ENCODE measurements at regions not wholly inside any gene's neighbourhood (a gene's known extent, or its start where the extent isn't known, plus 50 kb on each side); places are given as distances from the start of the nearest gene placed in this dataset.

DNA sequence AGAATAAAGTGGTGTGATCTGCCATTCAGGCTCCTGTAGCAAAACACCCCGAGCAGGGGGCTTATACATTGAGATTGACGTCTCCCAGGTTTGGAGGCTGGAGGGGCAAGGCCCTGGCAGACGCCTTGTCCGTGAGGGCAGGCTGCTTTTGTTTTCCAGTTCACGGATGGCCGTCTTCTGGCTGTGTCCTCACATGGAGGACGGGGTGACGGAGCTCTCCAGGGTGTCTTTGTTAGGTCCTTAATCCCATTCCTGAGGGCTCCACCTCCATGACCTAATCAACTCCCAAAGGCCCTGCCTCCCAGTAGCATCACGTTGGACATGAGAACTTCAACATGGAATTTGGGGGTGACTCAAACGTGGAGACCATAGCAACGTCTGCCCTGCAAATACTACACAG is 147.7 kb downstream of the KIF26A start:
- Histone ChIP-seq H3K4me3 (ENCODE audit: low read length) (no peak overlapping the region), H3K27me3 (ENCODE audit: control insufficient read depth, insufficient read depth, low read length) (no peaks in the 10 kb centered on the region), H3K9me3 (ENCODE audit: control insufficient read depth, insufficient read depth, low read length) (no peaks in the 10 kb centered on the region), H3K36me3 (ENCODE audit: control insufficient read depth, insufficient read depth, low read length) (no peaks in the 10 kb centered on the region), H3K27ac (ENCODE audit: low read length) (no peak overlapping the region), H3K4me1 (ENCODE audit: control insufficient read depth, insufficient read depth, low read length) (peaks cover 11% of the 10 kb centered on the region)
- WGBS (ENCODE audit: insufficient coverage, insufficient read length) = no CpG with 5 or more reads among the region's 11 CpGs
- no peak for DNase-seq (ENCODE audit: low read depth, low spot score)

DNA sequence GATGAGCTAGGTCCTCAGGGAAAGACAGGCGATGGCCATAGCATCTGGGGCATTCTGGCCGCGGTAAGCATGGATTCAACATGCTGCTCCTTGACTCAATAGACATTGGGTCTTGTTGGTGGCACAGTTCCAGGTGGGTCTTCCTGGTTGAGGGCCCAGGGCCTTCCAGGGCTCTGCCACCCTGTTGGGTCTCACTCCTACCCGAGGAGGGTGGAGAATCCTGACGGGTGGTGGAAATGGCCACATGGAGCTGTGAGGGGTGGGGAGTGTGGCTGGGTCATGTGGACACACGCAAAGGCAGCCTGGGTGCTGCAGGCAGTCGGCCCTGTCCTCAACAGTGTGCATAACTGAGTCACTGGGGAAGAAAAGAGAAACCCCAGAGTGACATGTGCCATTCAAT is 148.1 kb downstream of the KIF26A start:
- peaks cover 12% of the 10 kb centered on the region for H3K4me1 ChIP-seq (ENCODE audit: control insufficient read depth, insufficient read depth, low read length)
- DNase-seq (ENCODE audit: low read depth, low spot score) = no peak
- no peak overlapping the region for H3K27ac ChIP-seq (ENCODE audit: low read length)
- no peaks in the 10 kb centered on the region for H3K9me3 ChIP-seq (ENCODE audit: control insufficient read depth, insufficient read depth, low read length)
- no peak overlapping the region for H3K4me3 ChIP-seq (ENCODE audit: low read length)
- H3K36me3 ChIP-seq (ENCODE audit: control insufficient read depth, insufficient read depth, low read length) = no peaks in the 10 kb centered on the region
- no peaks in the 10 kb centered on the region for H3K27me3 ChIP-seq (ENCODE audit: control insufficient read depth, insufficient read depth, low read length)
- WGBS (ENCODE audit: insufficient coverage, insufficient read length) = no CpG with 5 or more reads among the region's 7 CpGs

DNA sequence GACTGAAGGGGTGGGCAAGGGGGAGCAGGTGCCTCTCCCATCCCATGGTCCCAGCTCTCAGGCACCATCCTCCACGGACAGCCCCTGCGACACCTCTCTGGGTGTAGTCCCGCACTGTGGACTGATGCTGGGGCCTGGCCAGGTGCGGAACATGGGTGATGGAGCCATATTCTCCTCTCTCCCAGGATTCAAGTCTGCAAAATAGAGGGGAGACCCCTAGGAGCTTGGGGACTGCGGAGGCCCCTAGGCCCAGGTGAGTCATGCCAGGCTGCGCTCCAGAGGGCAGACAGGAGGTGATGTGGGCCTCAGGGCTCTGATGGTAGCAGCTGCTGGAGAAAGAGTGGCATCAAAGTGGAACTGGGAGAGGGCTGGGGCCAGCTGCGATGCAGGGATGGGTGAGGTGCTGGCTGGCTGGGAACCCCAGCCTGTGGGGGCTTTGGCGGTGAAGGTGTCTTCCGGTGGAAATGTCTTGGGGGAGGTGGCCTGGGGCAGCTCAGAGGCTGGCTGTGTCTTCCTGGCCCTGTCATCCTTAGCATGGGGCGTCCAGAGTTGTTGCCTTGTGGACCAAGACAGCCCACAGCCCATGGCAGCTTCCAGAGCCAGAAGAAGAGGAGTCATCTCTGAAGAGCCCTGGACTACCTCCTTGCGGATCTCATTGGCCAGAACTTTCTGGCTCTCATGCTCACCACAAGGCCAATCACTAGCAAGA is 149.1 kb downstream of the KIF26A start:
- Histone ChIP-seq H3K27ac (ENCODE audit: low read length) (no peak overlapping the region), H3K4me3 (ENCODE audit: low read length) (no peak overlapping the region), H3K36me3 (ENCODE audit: control insufficient read depth, insufficient read depth, low read length) (no peaks in the 10 kb centered on the region), H3K9me3 (ENCODE audit: control insufficient read depth, insufficient read depth, low read length) (no peaks in the 10 kb centered on the region), H3K4me1 (ENCODE audit: control insufficient read depth, insufficient read depth, low read length) (peaks cover 15% of the 10 kb centered on the region), H3K27me3 (ENCODE audit: control insufficient read depth, insufficient read depth, low read length) (no peaks in the 10 kb centered on the region)
- WGBS (ENCODE audit: insufficient coverage, insufficient read length) = no CpG with 5 or more reads among the region's 11 CpGs
- no peak for DNase-seq (ENCODE audit: low read depth, low spot score)

DNA sequence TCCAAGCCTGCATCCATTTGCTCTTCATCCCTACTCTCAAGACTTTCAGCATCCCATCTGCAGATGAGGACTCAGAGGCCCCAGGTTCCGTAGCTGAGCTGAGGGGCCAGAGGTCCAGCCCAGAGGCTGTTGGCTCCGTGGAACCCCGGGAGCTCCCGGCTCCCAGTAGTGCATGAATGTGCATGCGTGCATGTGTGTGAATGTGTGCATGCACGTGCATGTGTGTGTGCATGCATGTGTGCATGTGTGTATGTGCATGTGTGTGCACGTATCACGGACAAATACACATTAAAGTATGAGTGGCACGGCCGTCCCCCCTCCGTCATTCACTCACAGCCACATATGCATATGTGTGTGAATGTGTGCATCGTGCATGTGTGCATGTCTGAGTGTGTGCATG is 149.9 kb downstream of the KIF26A start:
- Histone ChIP-seq H3K27me3 (ENCODE audit: control insufficient read depth, insufficient read depth, low read length) (no peaks in the 10 kb centered on the region), H3K4me3 (ENCODE audit: low read length) (no peak overlapping the region), H3K4me1 (ENCODE audit: control insufficient read depth, insufficient read depth, low read length) (peaks cover 15% of the 10 kb centered on the region), H3K36me3 (ENCODE audit: control insufficient read depth, insufficient read depth, low read length) (no peaks in the 10 kb centered on the region), H3K27ac (ENCODE audit: low read length) (no peak overlapping the region), H3K9me3 (ENCODE audit: control insufficient read depth, insufficient read depth, low read length) (no peaks in the 10 kb centered on the region)
- WGBS (ENCODE audit: insufficient coverage, insufficient read length) = no CpG with 5 or more reads among the region's 12 CpGs
- no peak for DNase-seq (ENCODE audit: low read depth, low spot score)

DNA sequence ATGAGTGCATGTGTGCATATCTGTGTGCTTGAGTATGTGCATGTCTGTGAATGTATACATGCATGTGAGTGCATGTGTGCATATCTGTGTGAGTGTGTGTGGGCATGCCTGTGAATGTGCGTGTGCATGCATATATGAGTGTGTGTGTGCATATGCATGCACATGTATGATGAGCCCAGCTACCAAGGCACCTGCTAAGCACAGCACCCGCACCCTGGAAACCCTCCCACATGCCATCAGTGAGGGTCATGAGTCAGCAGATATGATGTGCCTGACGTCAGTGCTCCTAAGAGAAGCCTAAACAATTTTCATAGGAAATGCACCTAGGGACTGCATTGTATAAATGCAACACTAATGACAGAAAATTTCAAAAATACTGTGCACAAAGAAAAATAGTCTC is 151.1 kb downstream of the KIF26A start:
- no peak for DNase-seq (ENCODE audit: low read depth, low spot score)
- Histone ChIP-seq H3K4me1 (ENCODE audit: control insufficient read depth, insufficient read depth, low read length) (peaks cover 13% of the 10 kb centered on the region), H3K4me3 (ENCODE audit: low read length) (no peak overlapping the region), H3K27ac (ENCODE audit: low read length) (no peak overlapping the region), H3K27me3 (ENCODE audit: control insufficient read depth, insufficient read depth, low read length) (no peaks in the 10 kb centered on the region), H3K36me3 (ENCODE audit: control insufficient read depth, insufficient read depth, low read length) (no peaks in the 10 kb centered on the region), H3K9me3 (ENCODE audit: control insufficient read depth, insufficient read depth, low read length) (no peaks in the 10 kb centered on the region)
- WGBS (ENCODE audit: insufficient coverage, insufficient read length) = no CpG with 5 or more reads among the region's 3 CpGs

DNA sequence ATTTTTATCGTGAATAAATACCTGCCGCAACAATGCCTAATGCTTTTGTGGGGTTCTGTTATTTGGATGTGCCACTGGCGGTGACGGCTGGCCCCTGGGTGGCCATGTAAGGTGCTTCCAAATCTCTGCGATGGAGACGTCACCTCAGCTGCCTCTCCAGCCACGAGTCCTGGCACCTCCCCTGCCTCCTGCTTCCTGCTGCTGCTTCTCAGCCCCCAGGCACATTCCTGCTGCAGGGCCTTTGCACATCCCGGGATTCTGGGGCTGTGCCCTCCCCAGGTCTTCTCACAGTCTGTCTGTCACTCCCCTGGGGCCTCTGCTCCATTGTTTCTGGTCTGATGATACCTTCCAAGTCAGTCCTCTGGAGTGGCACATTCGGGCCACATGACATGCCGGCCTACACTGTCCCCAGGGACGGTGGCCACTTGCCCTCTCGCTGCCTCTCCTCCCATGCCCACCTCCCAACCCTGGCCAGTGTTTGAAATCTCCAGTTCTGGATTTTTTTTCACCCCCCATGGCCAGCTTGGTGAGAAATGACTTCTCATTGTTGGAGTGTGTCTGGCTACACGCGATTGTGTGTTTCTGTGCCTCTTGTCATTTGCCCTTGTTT is 151.8 kb downstream of the KIF26A start:
- Histone ChIP-seq H3K4me1 (ENCODE audit: control insufficient read depth, insufficient read depth, low read length) (peaks cover 13% of the 10 kb centered on the region), H3K36me3 (ENCODE audit: control insufficient read depth, insufficient read depth, low read length) (no peaks in the 10 kb centered on the region), H3K27ac (ENCODE audit: low read length) (no peak overlapping the region), H3K9me3 (ENCODE audit: control insufficient read depth, insufficient read depth, low read length) (no peaks in the 10 kb centered on the region), H3K4me3 (ENCODE audit: low read length) (no peak overlapping the region), H3K27me3 (ENCODE audit: control insufficient read depth, insufficient read depth, low read length) (no peaks in the 10 kb centered on the region)
- WGBS (ENCODE audit: insufficient coverage, insufficient read length) = no CpG with 5 or more reads among the region's 14 CpGs
- no peak for DNase-seq (ENCODE audit: low read depth, low spot score)

DNA sequence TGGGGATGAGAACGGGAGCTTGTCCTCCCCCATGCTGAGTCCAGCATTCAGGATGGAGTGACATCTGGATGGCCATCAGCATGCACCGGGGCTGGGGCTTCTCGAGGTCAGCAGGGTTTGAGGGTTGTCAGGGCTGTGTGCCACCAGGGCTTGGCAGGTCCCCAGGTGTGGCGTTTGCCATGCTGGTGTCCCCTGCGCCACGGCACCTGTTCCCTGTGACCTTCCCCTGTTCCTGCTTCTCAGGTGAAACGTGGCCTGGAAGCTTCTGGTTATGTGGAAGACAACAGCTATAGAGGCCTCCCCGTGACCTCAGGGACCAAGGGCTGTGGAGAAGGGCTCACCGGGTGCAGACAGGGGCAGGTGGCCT is 152.4 kb downstream of the KIF26A start:
- WGBS (ENCODE audit: insufficient coverage, insufficient read length) = no CpG with 5 or more reads among the region's 9 CpGs
- Histone ChIP-seq H3K4me1 (ENCODE audit: control insufficient read depth, insufficient read depth, low read length) (peaks cover 13% of the 10 kb centered on the region), H3K27ac (ENCODE audit: low read length) (no peak overlapping the region)

DNA sequence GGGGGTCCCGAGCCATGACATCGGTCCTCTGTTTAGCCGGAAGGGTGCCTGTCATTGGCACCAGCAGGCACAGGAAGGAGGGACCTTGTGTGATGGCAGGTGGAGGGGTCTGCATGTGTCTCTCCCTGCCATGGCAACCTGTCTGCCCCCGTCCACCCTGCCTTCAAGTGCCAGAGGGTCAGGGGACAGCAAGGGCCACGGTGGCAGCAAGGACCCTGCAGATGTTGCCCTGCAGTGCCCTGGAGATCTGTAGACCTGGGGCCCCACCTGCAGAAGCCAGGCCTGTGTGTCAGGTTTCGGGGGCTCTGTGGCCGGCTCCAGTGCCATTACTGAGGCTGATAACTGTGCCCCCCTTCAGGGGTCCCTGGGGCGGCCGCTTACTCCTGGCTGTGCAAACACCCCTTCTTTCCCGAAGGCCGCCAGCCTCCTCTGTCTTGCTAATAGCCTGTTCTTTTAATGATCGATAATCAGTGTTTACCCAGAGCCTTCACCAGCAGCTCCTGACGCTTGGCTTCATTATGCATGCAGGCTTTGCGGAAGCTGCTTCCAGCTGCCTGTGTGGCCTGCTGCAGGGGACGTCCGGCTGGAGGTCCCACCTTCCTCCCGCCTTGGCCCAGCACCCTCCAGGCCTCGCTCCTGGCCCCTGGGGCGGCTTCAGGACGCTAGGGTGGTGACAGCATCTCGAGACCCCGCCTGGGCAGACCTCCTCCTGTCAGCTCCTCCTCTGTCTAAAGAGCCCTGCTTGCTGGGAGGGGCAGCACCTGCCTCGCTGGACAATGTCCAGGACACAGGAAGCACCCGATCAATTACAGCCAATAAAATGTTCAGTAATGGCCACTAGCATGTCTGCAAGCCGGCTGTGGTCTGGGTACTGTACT is 153.0 kb downstream of the KIF26A start:
- peaks cover 13% of the 10 kb centered on the region for H3K4me1 ChIP-seq (ENCODE audit: control insufficient read depth, insufficient read depth, low read length)
- no peaks in the 10 kb centered on the region for H3K36me3 ChIP-seq (ENCODE audit: control insufficient read depth, insufficient read depth, low read length)
- H3K9me3 ChIP-seq (ENCODE audit: control insufficient read depth, insufficient read depth, low read length) = no peaks in the 10 kb centered on the region
- no peaks in the 10 kb centered on the region for H3K27me3 ChIP-seq (ENCODE audit: control insufficient read depth, insufficient read depth, low read length)
- peak; percentile 16 for DNase-seq (ENCODE audit: low read depth, low spot score)
- no peak overlapping the region for H3K27ac ChIP-seq (ENCODE audit: low read length)
- H3K4me3 ChIP-seq (ENCODE audit: low read length) = no peak overlapping the region
- no CpG with 5 or more reads among the region's 25 CpGs for WGBS (ENCODE audit: insufficient coverage, insufficient read length)

More for the DNA sequence above, 152.4 kb downstream of the KIF26A start:
- H3K4me3 ChIP-seq (ENCODE audit: low read length) = no peak overlapping the region
- DNase-seq (ENCODE audit: low read depth, low spot score) = no peak
- no peaks in the 10 kb centered on the region for H3K36me3 ChIP-seq (ENCODE audit: control insufficient read depth, insufficient read depth, low read length)
- H3K27me3 ChIP-seq (ENCODE audit: control insufficient read depth, insufficient read depth, low read length) = no peaks in the 10 kb centered on the region
- no peaks in the 10 kb centered on the region for H3K9me3 ChIP-seq (ENCODE audit: control insufficient read depth, insufficient read depth, low read length)

DNA sequence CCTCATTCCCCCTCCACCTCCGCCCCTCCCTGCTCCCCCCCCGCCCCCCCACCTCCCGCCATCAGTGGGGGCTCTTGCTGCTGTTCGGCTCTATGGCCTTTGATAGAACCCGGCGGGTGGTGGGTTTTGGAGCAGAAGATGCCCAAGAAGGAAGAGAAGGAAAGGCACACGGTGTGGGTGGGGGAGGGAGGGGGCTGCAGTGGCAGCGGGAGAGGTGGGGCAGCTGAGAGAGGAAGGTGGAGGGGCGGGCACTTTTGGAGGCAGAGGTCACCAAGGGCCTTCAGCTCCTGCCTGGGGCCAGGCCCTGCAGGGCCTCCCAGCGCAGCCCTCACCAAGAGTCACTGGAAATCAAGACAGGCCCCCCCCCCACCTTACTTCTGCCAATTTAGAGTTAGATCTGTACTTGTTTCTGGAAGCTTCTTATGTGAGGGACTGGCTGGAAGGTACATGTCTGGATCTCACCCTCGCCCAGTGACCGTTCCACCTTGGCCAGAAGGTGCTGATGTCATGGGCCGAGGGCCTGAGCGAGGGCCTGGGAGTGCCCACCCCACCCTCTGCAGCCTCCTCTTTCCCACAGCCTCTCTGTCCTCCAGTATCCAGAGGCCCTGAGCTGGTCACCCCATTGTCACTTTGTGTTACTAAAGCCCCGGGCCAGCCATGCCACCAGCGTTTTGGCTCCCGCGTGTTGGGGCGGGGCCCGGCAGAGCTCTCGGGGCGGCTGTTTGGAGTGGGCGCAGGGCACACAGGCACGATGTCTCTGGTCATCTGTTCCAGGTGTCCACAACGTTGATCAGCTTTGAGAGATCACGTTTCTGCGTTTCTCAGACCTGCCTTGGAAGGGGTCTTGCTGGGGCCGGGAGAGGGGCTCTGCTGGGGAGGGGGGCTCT is 153.9 kb downstream of the KIF26A start:
- no peaks in the 10 kb centered on the region for H3K9me3 ChIP-seq (ENCODE audit: control insufficient read depth, insufficient read depth, low read length)

More for the DNA sequence above, 153.9 kb downstream of the KIF26A start:
- Histone ChIP-seq H3K4me3 (ENCODE audit: low read length) (no peak overlapping the region), H3K27ac (ENCODE audit: low read length) (no peak overlapping the region), H3K4me1 (ENCODE audit: control insufficient read depth, insufficient read depth, low read length) (peaks cover 13% of the 10 kb centered on the region), H3K36me3 (ENCODE audit: control insufficient read depth, insufficient read depth, low read length) (no peaks in the 10 kb centered on the region), H3K27me3 (ENCODE audit: control insufficient read depth, insufficient read depth, low read length) (no peaks in the 10 kb centered on the region)
- no peak for DNase-seq (ENCODE audit: low read depth, low spot score)
- no CpG with 5 or more reads among the region's 28 CpGs for WGBS (ENCODE audit: insufficient coverage, insufficient read length)

Measured in iPS DF 6.9 (cell line).